ENCODE measurements at regions not wholly inside any gene's neighbourhood (a gene's known extent, or its start where the extent isn't known, plus 50 kb on each side); places are given as distances from the start of the nearest gene placed in this dataset.

DNA sequence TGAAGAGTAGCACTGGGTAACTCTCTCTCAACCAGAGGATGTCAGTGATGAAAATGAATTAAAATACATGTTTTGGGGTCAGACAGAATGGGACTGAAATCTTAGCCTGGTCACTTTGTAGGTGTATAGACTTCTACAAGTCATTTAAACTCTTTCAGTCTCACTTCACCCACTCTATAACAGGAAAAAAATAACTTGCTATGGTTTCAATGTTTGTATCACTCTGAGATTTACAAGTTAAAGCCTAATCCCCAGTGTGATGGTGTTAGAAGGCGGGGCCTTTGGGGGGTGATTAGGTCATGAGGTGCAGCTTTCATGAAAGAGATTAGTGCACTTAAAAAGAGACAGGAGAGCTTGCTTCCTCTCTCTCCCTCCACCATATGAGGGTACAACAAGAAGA, 134.8 kb downstream of the INHBA start:
- H3K9me3 Mint-ChIP-seq: no peaks in the 10 kb centered on the region
- Histone ChIP-seq H3K36me3 (ENCODE audit: control insufficient read depth, insufficient read depth, low read length) (no peaks in the 10 kb centered on the region), H3K9ac (ENCODE audit: extremely low read depth, low read length, poor library complexity, severe bottlenecking) (no peak overlapping the region), H3K4me3 (ENCODE audit: low read length) (no peak overlapping the region), H3K27me3 (ENCODE audit: control insufficient read depth, insufficient read depth, low read length, poor library complexity, severe bottlenecking) (no peaks in the 10 kb centered on the region), H3K27ac (ENCODE audit: low read depth, low read length) (no peak overlapping the region), H3K4me1 (ENCODE audit: control insufficient read depth, insufficient read depth, low read length) (no peaks in the 10 kb centered on the region), H3K9me3 (ENCODE audit: control insufficient read depth, low read length) (no peaks in the 10 kb centered on the region)
- H3K4me3 Mint-ChIP-seq: no peak overlapping the region
- no peaks in the 10 kb centered on the region for H3K4me1 Mint-ChIP-seq
- WGBS, 2 experiments (ENCODE audit: insufficient coverage in 1 of 2, insufficient read length in 1 of 2): 93% methylated on average over 1 of the region's 1 CpG; no CpG with 5 or more reads in 1 of the 2 experiments
- TF ChIP-seq, protein P1, sequence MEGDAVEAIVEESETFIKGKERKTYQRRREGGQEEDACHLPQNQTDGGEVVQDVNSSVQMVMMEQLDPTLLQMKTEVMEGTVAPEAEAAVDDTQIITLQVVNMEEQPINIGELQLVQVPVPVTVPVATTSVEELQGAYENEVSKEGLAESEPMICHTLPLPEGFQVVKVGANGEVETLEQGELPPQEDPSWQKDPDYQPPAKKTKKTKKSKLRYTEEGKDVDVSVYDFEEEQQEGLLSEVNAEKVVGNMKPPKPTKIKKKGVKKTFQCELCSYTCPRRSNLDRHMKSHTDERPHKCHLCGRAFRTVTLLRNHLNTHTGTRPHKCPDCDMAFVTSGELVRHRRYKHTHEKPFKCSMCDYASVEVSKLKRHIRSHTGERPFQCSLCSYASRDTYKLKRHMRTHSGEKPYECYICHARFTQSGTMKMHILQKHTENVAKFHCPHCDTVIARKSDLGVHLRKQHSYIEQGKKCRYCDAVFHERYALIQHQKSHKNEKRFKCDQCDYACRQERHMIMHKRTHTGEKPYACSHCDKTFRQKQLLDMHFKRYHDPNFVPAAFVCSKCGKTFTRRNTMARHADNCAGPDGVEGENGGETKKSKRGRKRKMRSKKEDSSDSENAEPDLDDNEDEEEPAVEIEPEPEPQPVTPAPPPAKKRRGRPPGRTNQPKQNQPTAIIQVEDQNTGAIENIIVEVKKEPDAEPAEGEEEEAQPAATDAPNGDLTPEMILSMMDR (conservative IDR thresholded peaks at IDR 0.05): no peak
- H3K36me3 Mint-ChIP-seq (ENCODE audit: low read depth): no peaks in the 10 kb centered on the region
- no peak for DNase-seq
- peaks cover 2% of the 10 kb centered on the region for H3K27me3 Mint-ChIP-seq (ENCODE audit: insufficient read depth)
- no peak overlapping the region for H3K27ac Mint-ChIP-seq

DNA sequence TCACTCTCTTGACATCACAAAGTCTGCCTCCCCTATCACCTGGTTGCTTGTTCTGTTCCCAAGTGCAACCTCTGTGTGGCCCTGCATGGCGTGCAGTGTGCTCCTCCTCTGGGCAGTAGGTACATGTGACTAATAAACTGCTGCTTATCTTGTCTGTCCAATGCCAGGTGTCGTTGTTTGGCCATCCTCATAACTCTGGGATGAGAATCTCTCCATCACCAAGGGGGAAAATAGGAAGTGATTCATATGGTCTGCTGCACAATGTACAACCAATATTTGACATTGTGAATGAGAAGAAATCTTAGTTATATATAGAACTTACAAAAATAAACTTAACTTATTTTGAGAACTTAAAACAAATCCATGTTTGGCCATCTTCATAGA, 135.2 kb downstream of the INHBA start:
- Mint-ChIP-seq H3K4me1 (no peaks in the 10 kb centered on the region), H3K27ac (no peak overlapping the region), H3K4me3 (no peak overlapping the region), H3K27me3 (ENCODE audit: insufficient read depth) (peaks cover 2% of the 10 kb centered on the region), H3K36me3 (ENCODE audit: low read depth) (no peaks in the 10 kb centered on the region), H3K9me3 (no peaks in the 10 kb centered on the region)
- TF ChIP-seq, protein P1 (conservative IDR thresholded peaks at IDR 0.05): no peak
- Histone ChIP-seq H3K9me3 (ENCODE audit: control insufficient read depth, low read length) (no peaks in the 10 kb centered on the region), H3K4me3 (ENCODE audit: low read length) (no peak overlapping the region), H3K9ac (ENCODE audit: extremely low read depth, low read length, poor library complexity, severe bottlenecking) (no peak overlapping the region), H3K27ac (ENCODE audit: low read depth, low read length) (no peak overlapping the region), H3K27me3 (ENCODE audit: control insufficient read depth, insufficient read depth, low read length, poor library complexity, severe bottlenecking) (no peaks in the 10 kb centered on the region), H3K4me1 (ENCODE audit: control insufficient read depth, insufficient read depth, low read length) (no peaks in the 10 kb centered on the region), H3K36me3 (ENCODE audit: control insufficient read depth, insufficient read depth, low read length) (no peaks in the 10 kb centered on the region)
- DNase-seq: no peak
- 94 to 100% methylated on average over 1 to 2 of the region's 2 CpGs for WGBS, 2 experiments (ENCODE audit: insufficient coverage in 1 of 2, insufficient read length in 1 of 2)

DNA sequence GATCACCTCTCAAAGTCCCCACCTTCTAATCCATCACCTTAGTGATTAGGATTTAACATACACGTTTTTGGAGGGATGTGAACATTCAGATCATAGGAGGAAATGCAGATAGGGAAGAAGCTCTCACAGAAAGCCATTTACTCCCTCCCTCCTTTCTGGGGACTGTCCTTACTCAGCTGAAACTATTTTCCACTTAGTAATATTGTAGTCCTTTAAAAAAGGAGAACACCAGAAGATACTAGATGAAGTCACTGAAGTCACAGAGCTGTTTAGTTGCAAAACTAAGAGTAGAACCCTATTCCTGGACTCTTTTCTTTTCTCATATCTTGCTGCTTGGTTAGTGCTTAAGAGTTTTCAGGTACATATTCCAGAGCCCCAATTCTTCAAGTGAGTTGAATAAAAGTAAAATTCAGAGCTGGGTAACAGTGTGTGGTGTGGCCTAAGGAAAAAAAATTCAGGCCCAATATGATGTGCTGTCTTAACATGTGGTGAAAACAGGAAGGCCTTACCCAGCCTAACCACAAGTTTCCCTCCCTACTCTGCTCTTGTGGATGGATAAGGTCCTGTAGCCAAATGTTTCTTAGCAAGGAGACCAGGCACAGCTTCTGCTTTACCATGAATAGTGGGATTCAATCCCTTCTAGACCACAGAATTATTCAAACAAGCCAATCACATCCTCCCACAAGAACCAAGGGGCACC, 135.7 kb downstream of the INHBA start:
- Mint-ChIP-seq H3K4me3 (no peak overlapping the region), H3K36me3 (ENCODE audit: low read depth) (no peaks in the 10 kb centered on the region), H3K4me1 (no peaks in the 10 kb centered on the region), H3K27me3 (ENCODE audit: insufficient read depth) (peaks cover 2% of the 10 kb centered on the region), H3K9me3 (no peaks in the 10 kb centered on the region), H3K27ac (no peak overlapping the region)
- Histone ChIP-seq H3K36me3 (ENCODE audit: control insufficient read depth, insufficient read depth, low read length) (no peaks in the 10 kb centered on the region), H3K27ac (ENCODE audit: low read depth, low read length) (no peak overlapping the region), H3K9ac (ENCODE audit: extremely low read depth, low read length, poor library complexity, severe bottlenecking) (no peak overlapping the region), H3K9me3 (ENCODE audit: control insufficient read depth, low read length) (no peaks in the 10 kb centered on the region), H3K4me1 (ENCODE audit: control insufficient read depth, insufficient read depth, low read length) (no peaks in the 10 kb centered on the region), H3K4me3 (ENCODE audit: low read length) (no peak overlapping the region), H3K27me3 (ENCODE audit: control insufficient read depth, insufficient read depth, low read length, poor library complexity, severe bottlenecking) (no peaks in the 10 kb centered on the region)
- TF ChIP-seq, protein P1 (conservative IDR thresholded peaks at IDR 0.05): no peak
- 80 to 92% methylated on average over 1 of the region's 1 CpG for WGBS, 2 experiments (ENCODE audit: insufficient coverage in 1 of 2, insufficient read length in 1 of 2)
- no peak for DNase-seq
